HG03442 (cell line): ENCODE measurements at regions not wholly inside any gene's neighbourhood (a gene's known extent, or its start where the extent isn't known, plus 50 kb on each side); places are given as distances from the start of the nearest gene placed in this dataset.
"Not testable (repeated sequence)": the region's sequence is repeated elsewhere in the genome, so short reads cannot be mapped to it uniquely, and the experiment has no call there.

Experiments used
- ATAC-seq: cut with Tn5 transposase; IDR thresholded peaks from one replicate; pipeline ENCODE4 v1.9.1; 2021; ENCODE audit warnings: mild to moderate bottlenecking, moderate library complexity; ENCODE audit not compliant: unreplicated experiment

GRCh38 chr9:22975951-22976350, 529.3 kb downstream of the DMRTA1 start:
- no peak for ATAC-seq

DNA sequence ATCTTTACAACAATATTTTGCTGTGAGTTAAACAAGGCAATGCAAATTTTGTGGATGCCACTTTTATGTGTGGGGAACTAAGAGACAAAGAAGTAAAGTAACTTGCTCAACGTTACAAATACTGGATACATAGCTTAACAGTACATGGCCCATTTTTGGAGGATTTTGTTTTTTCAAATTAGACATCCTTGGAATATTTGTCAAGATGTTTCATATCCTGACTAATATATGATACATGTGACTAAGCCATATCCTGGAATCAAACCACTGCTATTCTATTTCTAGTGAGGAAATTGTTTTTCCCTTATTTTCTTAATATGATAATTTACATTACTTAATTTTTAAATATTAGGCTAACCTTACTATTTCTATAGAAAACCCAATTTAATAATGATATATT, 529.8 kb downstream of the DMRTA1 start:
- no peak for ATAC-seq

GRCh38 chr9:22980429-22980828, 533.8 kb downstream of the DMRTA1 start:
- ATAC-seq = not testable (repeated sequence)

DNA sequence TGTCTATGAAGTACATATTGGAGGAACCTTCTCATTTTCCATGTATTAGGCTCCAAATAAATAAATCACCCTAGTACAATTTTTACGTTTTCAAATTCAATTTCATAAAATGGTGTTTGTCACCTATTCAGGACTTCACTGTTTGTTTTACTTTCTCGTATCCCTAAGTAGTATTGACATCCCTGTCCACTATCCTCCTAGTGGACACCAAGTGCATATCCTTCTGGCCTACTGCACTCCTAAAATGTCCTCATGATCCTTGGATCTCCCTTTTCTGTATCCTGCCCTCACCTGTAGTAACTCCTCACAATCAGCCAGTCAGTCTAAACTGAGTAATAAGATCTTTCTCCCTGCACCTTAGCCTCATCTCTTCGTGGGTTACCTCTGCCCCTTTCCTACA, 539.9 kb downstream of the DMRTA1 start:
- ATAC-seq = no peak

- no peak for ATAC-seq
These were observed 543.7 kb downstream of the DMRTA1 start for GRCh38 chr9:22990349-22990748.

DNA sequence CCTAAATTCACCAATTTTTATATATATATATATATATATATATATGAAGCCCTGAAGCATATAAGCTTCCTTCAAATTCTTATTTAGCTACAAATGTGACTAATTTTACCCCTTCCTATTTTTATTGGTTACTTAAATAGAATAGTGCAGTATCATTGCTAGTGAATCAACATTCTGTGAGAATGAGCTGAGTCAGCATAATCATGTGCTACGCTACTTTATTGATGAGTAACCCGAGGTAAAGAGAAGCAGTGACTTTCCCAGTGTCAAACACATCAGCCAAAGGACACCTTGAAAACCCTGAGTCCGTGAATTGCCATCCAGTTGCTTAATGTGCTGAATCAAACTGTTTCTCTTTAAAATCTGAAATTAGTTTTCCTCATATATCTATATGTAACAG, 546.2 kb downstream of the DMRTA1 start:
- ATAC-seq = no peak

DNA sequence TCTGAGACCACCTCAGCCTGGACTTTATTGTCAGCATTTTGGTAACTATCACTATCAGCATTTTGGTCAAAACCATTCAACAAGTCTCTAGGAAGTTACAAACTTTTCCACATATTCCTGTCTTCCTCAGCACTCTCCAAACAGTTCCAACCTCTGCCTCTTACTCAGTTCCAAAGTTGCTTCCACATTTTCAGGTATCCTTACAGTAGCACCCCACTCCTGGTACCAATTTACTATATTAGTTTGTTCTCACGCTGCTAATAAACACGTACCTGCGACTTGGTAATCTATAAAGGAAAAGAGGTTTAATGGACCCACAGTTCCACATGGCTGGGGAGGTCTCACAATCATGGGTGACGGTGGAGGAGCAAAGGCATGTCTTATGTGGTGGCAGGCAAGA, 551.3 kb downstream of the DMRTA1 start:
- ATAC-seq = no peak

DNA sequence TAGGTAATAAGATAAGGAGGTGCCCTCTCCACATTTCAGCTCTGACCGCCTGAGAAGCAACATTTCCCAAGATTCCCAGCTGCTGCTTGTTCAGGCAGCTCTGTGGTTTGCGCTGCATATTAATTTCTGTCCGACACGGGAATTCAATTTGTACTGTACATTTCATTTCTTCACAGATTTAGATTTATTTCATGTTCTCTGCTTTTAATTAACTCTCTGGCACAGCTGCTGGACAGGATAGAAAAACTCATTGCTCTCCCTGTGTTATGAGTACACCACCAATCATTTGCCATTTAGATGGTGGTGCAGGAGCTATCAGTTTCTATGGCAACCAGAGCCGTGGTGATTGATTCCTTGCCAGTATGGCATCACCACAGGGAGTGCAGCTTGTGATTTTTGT, 558.5 kb downstream of the DMRTA1 start:
- ATAC-seq = no peak

DNA sequence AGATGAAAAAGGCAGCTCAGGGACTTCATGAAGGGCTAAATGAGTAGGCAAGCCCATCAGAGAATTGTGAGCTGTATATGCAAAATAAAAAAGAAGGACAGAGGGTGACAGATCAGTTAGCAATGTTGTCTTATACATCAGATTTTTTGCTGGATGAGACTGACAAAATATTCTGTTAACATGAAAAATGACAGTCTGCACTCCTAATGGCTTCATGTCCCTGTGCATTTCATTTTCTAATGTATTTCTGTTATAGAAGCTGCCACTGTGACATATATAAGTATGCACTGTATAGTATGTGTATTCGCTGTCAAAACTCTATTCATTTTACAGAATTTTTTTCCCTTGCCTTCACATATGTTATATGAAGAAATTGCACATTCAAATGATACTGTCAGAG, 559.5 kb downstream of the DMRTA1 start:
- ATAC-seq = no peak

GRCh38 chr9:23011669-23012068, 565.0 kb downstream of the DMRTA1 start:
- no peak for ATAC-seq

DNA sequence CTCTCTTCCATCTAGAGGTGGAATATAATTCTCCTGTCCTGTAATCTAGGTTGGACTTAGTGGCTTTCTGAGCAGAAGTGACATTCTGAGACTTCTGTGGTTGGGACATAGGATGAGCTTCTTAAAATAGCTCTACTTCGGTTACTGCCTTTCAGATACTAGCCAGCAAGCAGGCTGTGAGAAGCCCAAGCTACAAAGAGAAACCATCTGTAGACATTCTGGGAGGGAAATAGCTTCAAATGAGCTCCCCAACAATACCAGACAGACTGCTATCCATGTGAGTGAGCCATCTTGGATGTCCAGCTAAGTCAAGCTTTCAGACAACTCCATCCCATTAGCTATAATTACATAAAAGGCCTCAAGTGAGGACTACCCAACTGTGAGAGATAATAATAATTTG, 568.9 kb downstream of the DMRTA1 start:
- no peak for ATAC-seq

GRCh38 chr9:23036416-23036815, 589.8 kb downstream of the DMRTA1 start:
- no peak for ATAC-seq

DNA sequence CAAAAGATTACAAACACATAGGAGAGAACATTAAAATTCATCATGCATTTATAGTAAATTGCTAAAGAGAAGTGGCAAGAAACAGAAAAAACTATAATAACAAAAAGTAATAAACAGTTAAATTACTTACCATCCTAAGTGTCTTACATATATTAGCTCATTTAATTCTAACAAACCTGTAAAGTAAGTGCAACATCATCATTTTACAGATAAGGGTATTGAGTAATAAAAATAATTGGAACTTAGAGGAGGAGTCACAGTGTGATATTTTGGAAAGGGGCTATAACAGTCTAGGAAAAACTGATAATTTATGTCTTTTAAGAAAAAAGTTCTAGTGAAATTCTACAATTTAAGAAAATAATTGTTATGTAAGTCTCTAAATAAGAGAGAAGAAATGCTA, 592.8 kb downstream of the DMRTA1 start:
- ATAC-seq = no peak

- ATAC-seq = no peak
These were observed 594.8 kb downstream of the DMRTA1 start for GRCh38 chr9:23041466-23041865.

- no peak for ATAC-seq
These were observed 597.9 kb downstream of the DMRTA1 start for GRCh38 chr9:23044549-23044948.

DNA sequence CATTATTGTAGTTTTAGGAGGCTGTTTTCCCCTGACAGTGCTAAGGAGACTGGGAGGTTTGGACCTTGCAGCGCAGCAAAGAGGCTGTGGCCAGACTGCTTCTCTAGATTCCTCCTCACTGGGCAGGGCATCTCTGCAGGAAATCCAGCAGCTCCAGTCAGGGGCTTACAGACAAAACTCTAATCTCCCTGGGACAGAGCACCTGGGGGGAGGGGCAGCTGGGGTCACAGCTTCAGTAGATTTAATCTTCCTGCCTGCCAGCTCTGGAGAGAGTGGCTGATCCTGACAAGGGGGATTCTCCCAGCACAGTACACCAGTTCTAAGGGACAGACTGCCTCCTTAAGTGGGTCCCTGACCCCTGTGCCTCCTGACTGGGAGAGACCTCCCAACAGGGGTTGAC, 599.4 kb downstream of the DMRTA1 start:
- not testable (repeated sequence) for ATAC-seq

- ATAC-seq = no peak
These were observed 603.9 kb downstream of the DMRTA1 start for GRCh38 chr9:23050548-23050947.

DNA sequence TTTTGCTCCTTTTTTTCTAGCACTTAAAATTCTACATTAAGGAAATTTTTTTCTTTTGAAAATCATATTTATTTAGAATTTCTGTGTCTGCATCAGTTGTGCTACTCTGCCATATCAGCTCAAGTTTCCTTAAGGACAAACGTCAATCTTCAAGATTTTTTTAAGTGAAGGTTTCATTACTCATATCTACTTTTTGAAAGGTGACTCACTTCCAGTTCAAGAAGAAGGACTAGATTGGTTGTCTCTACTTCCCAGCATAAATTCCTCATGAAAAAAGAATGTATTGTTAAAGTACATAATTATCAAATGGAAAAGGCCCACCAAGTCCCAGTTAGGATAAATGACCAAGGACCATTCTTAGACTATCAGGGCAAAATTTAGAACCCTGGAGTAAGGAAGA, 626.5 kb downstream of the DMRTA1 start:
- ATAC-seq = no peak

- no peak for ATAC-seq
These were observed 633.2 kb downstream of the DMRTA1 start for GRCh38 chr9:23079798-23080197.

DNA sequence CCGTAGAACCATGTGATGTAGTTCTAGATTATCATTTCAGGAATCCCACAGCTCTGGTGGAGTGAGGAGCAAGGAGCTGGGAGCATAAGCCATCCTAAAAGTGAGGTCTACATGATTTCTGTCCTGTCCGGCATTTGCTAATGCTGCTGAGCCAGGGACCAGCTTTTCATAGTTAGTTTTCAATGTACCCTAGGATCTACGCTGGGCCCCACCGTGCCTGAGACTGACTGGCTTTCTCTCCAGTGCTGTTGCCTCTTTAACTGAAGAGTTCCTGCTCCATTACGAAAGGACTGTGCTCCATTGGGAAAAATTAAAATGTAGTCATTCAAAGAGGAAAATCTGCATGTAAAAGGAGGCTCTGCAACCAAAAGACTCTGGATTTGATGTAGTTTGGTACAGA, 634.8 kb downstream of the DMRTA1 start:
- no peak for ATAC-seq

DNA sequence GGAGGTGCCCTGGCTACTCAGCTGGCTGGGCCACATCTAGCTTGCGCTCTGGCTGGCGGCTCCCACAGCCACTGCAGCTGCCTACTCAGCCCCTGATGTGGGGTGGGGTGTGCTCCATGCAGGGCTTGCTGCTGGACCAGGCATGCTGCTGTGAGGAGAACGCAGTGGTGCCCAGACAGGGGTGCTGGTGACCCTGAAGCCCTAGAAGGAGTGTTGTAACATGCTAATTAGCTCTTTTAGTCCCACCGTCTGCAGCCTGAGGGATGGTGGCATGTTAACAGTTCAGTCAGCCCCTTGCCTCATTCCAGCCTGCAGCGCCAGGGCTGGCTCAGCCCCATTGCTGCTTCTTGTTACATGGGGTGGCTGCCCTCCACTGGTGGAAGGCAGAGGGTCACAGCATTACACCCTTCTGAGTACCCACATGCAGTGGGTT, 642.3 kb downstream of the DMRTA1 start:
- no peak for ATAC-seq

GRCh38 chr9:23117616-23118015, 671.0 kb downstream of the DMRTA1 start:
- no peak for ATAC-seq

- ATAC-seq = no peak
These were observed 674.0 kb downstream of the DMRTA1 start for GRCh38 chr9:23120630-23121029.
